Upper lobe of right lung (tissue), 1 donor: ENCODE measurements at regions not wholly inside any gene's neighbourhood (a gene's known extent, or its start where the extent isn't known, plus 50 kb on each side); places are given as distances from the start of the nearest gene placed in this dataset.

Experiments
- ATAC-seq: fragments of 200-7000 bp; cut with Tn5 transposase; one replicate; pipeline ENCODE4 v1.9.1; 2020; ENCODE audit warnings: mild to moderate bottlenecking, moderate library complexity
- DNase-seq: peaks from one replicate; pipeline ENCODE4 v3.0.0-alpha.2; 2020
- H3K27ac ChIP-seq: fragments of 200-600 bp; one replicate; pipeline ENCODE4 v1.8.0; 2022
- H3K27me3 ChIP-seq: fragments of 200-600 bp; one replicate; pipeline ENCODE4 v1.8.0; 2022; ENCODE audit warnings: mild to moderate bottlenecking
- H3K36me3 ChIP-seq: fragments of 200-600 bp; one replicate; pipeline ENCODE4 v1.8.0; 2022
- H3K4me1 ChIP-seq: fragments of 200-600 bp; one replicate; pipeline ENCODE4 v1.8.0; 2022
- H3K4me3 ChIP-seq: fragments of 200-600 bp; one replicate; pipeline ENCODE4 v1.8.0; 2022; ENCODE audit warnings: mild to moderate bottlenecking
- H3K9me3 ChIP-seq: fragments of 200-600 bp; one replicate; pipeline ENCODE4 v1.8.0; 2022
- CTCF ChIP-seq: fragments of 200-600 bp; IDR thresholded peaks from one replicate; pipeline ENCODE4 v1.8.0; 2022; ENCODE audit warnings: antibody characterized with exemption
- intact Hi-C: fragments of 100-400 bp; cut with DNase I; formaldehyde crosslinking; loops from one replicate; pipeline ENCODE4 v1.11.0; 2022
- donor health status: DM: no; HTN: yes; CAD: no; lungs with severe emphysema.

- no peaks in the 10 kb centered on the region for H3K27me3 ChIP-seq
- no peak overlapping the region for H3K4me3 ChIP-seq
- H3K4me1 ChIP-seq: no peaks in the 10 kb centered on the region
- peak; percentile 30 for ATAC-seq
- no peaks in the 10 kb centered on the region for H3K36me3 ChIP-seq
- H3K9me3 ChIP-seq: no peaks in the 10 kb centered on the region
- no peak overlapping the region for H3K27ac ChIP-seq
- intact Hi-C loops: no loop called here
- DNase-seq: no peak
- TF ChIP-seq CTCF: no peak
Observed at GRCh38 chr5:159735749-159736660, 180.3 kb upstream of the ADRA1B start.

DNA sequence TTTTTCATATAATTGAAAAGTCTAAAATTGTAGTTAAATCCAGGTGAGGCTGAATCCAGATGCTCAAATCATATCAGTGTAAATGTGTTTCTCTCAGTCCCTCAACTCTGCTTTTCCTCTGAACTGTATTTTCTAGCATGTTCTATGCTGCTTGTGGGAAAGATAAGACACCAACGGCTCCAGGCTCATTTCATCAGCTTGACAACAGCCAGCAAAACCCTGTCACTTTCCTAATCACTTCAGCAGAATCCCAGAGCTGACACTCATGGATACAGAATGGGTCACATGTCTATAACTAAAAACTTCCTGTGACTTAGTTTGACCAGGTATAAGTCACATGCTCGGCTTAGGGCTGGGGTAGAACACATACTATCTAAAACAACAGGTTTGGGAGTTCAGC is 179.4 kb upstream of the ADRA1B start:
- TF ChIP-seq CTCF: no peak
- H3K4me1 ChIP-seq: no peaks in the 10 kb centered on the region
- H3K27me3 ChIP-seq: no peaks in the 10 kb centered on the region
- no peaks in the 10 kb centered on the region for H3K36me3 ChIP-seq
- H3K4me3 ChIP-seq: no peak overlapping the region
- no peak overlapping the region for H3K27ac ChIP-seq
- no peaks in the 10 kb centered on the region for H3K9me3 ChIP-seq
- ATAC-seq (no peak), DNase-seq (no peak)
- intact Hi-C loops: no loop called here

DNA sequence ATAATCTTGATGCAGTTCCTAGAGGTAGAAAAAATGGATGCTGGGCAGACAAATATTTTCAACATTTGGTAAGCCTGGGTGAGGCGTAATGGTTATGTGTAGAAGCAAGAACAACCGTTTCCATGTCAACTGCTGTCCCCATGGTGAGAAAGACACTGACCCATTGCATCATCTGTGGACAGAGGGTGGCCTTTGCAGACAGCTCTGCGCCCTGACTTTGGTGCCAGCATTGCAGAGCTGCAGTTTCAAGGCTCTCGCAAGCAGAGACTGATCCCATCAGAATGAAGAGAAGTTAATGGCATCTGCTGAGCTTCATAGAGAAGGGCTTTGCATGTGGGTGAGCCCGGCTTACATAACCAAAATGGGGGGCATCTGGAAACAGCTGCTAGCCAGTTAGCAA is 179.0 kb upstream of the ADRA1B start:
- H3K9me3 ChIP-seq: no peaks in the 10 kb centered on the region
- no peak for DNase-seq
- TF ChIP-seq CTCF: no peak
- H3K27ac ChIP-seq: no peak overlapping the region
- H3K4me1 ChIP-seq: no peaks in the 10 kb centered on the region
- intact Hi-C loops: no loop called here
- H3K4me3 ChIP-seq: no peak overlapping the region
- H3K27me3 ChIP-seq: no peaks in the 10 kb centered on the region
- no peaks in the 10 kb centered on the region for H3K36me3 ChIP-seq
- no peak for ATAC-seq

DNA sequence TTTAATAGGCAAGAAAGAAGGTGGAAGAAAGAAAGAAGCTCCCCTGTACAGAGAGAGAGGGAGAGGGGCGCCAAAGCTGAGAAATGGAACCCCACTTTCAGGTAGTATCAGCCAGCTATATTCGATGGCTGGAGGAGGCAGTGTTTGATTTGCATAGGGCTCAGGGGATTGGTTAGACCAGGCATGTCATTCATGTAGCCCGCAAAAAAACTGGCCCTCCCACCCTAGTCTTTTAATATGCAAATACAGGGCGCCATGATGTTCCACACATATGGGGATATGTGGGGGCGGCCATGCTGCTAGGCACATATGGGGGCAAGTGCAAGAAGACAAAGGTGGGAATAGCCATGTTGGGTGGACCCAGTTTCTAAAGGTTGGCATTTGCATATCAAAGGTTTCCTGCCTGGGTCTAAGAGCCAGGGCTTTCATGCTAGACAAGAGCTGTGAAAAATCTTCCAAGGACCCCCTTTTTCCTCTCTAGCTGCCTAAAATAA is 174.4 kb upstream of the ADRA1B start:
- no peak for DNase-seq
- intact Hi-C loops: no loop called here
- ATAC-seq: no peak
- no peak overlapping the region for H3K27ac ChIP-seq
- no peaks in the 10 kb centered on the region for H3K27me3 ChIP-seq
- H3K4me1 ChIP-seq: no peaks in the 10 kb centered on the region
- no peak overlapping the region for H3K4me3 ChIP-seq
- H3K9me3 ChIP-seq: no peaks in the 10 kb centered on the region
- no peaks in the 10 kb centered on the region for H3K36me3 ChIP-seq
- TF ChIP-seq CTCF: no peak

DNA sequence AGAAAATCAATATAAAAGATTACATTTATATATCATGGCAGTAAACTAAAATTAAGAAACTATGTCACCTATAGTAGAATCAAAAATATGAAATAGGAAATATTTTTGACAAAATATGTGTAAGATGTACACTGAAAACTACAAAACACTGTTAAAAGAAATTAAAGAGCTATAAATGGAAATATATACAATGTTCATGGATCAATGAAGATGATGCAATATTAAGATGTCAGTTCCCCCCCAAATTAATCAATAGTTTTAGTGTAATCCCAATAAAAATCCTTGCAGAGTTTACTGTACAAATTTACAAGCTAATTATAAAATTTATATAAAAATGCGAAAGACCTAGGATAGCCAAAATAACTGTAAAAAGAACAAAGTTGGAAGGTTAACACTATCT is 173.0 kb upstream of the ADRA1B start:
- DNase-seq: no peak
- TF ChIP-seq CTCF: no peak
- no peaks in the 10 kb centered on the region for H3K9me3 ChIP-seq
- no peak overlapping the region for H3K27ac ChIP-seq
- no peaks in the 10 kb centered on the region for H3K36me3 ChIP-seq
- no peak for ATAC-seq
- no peaks in the 10 kb centered on the region for H3K27me3 ChIP-seq
- no peaks in the 10 kb centered on the region for H3K4me1 ChIP-seq
- H3K4me3 ChIP-seq: no peak overlapping the region
- intact Hi-C loops: no loop called here
